ENCODE measurements at regions not wholly inside any gene's neighbourhood (a gene's known extent, or its start where the extent isn't known, plus 50 kb on each side); places are given as distances from the start of the nearest gene placed in this dataset.

- no peaks in the 10 kb centered on the region for H3K4me1 ChIP-seq
- TF ChIP-seq KDM5A (IDR thresholded peaks at IDR 0.05) (no peak), BHLHE40 (IDR thresholded peaks at IDR 0.05; ENCODE audit: low read depth, low read length) (no peak)
- no peak overlapping the region for H3K4me2 ChIP-seq
- H3K9me3 ChIP-seq = no peaks in the 10 kb centered on the region
- ATAC-seq (no peak), DNase-seq (ENCODE audit: low read depth in 1 of 2, low spot score in 1 of 2) (no peak), FAIRE-seq (no peak)
- no peak overlapping the region for H3K27ac ChIP-seq
- POLR2A ChIA-PET = no interaction called here
- CTCF ChIA-PET = no interaction called here
- 3% methylated on average over 3 of the region's 3 CpGs for WGBS (ENCODE audit: missing lambda C conversion rate)
- H3K4me3 ChIP-seq = no peak overlapping the region
These were observed 103.0 kb downstream of the SPATA19 start for GRCh38 chr11:133742353-133742752.

- Histone ChIP-seq H3K4me1 (no peaks in the 10 kb centered on the region), H3K4me2 (no peak overlapping the region), H3K9me3 (no peaks in the 10 kb centered on the region), H3K4me3 (no peak overlapping the region), H3K27ac (no peak overlapping the region)
- FAIRE-seq (no peak), ATAC-seq (no peak), DNase-seq (ENCODE audit: low read depth in 1 of 2, low spot score in 1 of 2) (no peak)
- 31% methylated on average over 12 of the region's 12 CpGs for whole genome bisulfite sequencing (ENCODE audit: missing lambda C conversion rate)
- POLR2A ChIA-PET = no interaction called here
- TF ChIP-seq JUNB (IDR thresholded peaks at IDR 0.05) (no peak), KDM5A (IDR thresholded peaks at IDR 0.05) (no peak), ATOH8 (CRISPR knock-in tag; IDR thresholded peaks at IDR 0.05; ENCODE audit: low read depth) (no peak), EHF (CRISPR knock-in tag; IDR thresholded peaks at IDR 0.05) (no peak), RAD21 (conservative IDR thresholded peaks at IDR 0.05 in 1 of 2, IDR thresholded peaks at IDR 0.05 in 1 of 2) (no peak), ZNF302 (CRISPR knock-in tag; IDR thresholded peaks at IDR 0.05) (no peak)
- TF ChIP-seq, protein P1, sequence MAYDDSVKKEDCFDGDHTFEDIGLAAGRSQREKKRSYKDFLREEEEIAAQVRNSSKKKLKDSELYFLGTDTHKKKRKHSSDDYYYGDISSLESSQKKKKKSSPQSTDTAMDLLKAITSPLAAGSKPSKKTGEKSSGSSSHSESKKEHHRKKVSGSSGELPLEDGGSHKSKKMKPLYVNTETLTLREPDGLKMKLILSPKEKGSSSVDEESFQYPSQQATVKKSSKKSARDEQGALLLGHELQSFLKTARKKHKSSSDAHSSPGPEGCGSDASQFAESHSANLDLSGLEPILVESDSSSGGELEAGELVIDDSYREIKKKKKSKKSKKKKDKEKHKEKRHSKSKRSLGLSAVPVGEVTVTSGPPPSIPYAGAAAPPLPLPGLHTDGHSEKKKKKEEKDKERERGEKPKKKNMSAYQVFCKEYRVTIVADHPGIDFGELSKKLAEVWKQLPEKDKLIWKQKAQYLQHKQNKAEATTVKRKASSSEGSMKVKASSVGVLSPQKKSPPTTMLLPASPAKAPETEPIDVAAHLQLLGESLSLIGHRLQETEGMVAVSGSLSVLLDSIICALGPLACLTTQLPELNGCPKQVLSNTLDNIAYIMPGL (CRISPR knock-in tag; IDR thresholded peaks at IDR 0.05; ENCODE audit: borderline replicate concordance) = no peak
- TF ChIP-seq, protein P2, sequence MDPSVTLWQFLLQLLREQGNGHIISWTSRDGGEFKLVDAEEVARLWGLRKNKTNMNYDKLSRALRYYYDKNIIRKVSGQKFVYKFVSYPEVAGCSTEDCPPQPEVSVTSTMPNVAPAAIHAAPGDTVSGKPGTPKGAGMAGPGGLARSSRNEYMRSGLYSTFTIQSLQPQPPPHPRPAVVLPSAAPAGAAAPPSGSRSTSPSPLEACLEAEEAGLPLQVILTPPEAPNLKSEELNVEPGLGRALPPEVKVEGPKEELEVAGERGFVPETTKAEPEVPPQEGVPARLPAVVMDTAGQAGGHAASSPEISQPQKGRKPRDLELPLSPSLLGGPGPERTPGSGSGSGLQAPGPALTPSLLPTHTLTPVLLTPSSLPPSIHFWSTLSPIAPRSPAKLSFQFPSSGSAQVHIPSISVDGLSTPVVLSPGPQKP (IDR thresholded peaks at IDR 0.05; ENCODE audit: low read depth, low read length) = no peak
- TF ChIP-seq, protein P3, sequence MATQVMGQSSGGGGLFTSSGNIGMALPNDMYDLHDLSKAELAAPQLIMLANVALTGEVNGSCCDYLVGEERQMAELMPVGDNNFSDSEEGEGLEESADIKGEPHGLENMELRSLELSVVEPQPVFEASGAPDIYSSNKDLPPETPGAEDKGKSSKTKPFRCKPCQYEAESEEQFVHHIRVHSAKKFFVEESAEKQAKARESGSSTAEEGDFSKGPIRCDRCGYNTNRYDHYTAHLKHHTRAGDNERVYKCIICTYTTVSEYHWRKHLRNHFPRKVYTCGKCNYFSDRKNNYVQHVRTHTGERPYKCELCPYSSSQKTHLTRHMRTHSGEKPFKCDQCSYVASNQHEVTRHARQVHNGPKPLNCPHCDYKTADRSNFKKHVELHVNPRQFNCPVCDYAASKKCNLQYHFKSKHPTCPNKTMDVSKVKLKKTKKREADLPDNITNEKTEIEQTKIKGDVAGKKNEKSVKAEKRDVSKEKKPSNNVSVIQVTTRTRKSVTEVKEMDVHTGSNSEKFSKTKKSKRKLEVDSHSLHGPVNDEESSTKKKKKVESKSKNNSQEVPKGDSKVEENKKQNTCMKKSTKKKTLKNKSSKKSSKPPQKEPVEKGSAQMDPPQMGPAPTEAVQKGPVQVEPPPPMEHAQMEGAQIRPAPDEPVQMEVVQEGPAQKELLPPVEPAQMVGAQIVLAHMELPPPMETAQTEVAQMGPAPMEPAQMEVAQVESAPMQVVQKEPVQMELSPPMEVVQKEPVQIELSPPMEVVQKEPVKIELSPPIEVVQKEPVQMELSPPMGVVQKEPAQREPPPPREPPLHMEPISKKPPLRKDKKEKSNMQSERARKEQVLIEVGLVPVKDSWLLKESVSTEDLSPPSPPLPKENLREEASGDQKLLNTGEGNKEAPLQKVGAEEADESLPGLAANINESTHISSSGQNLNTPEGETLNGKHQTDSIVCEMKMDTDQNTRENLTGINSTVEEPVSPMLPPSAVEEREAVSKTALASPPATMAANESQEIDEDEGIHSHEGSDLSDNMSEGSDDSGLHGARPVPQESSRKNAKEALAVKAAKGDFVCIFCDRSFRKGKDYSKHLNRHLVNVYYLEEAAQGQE (IDR thresholded peaks at IDR 0.05) = no peak
- CTCF ChIA-PET = no interaction called here
These were observed 104.3 kb downstream of the SPATA19 start for GRCh38 chr11:133740963-133741362.

GRCh38 chr11:133739481-133739880 lies 105.8 kb downstream of the SPATA19 start:
- ChIA-PET CTCF (no interaction called here), POLR2A (no interaction called here)
- FAIRE-seq (no peak), DNase-seq (ENCODE audit: low read depth in 1 of 2, low spot score in 1 of 2) (no peak), ATAC-seq (no peak)
- H3K9me3 ChIP-seq = no peaks in the 10 kb centered on the region
- H3K4me2 ChIP-seq = no peak overlapping the region
- H3K27ac ChIP-seq = no peak overlapping the region
- no peak overlapping the region for H3K4me3 ChIP-seq
- no peaks in the 10 kb centered on the region for H3K4me1 ChIP-seq
- TF ChIP-seq RCOR1 (IDR thresholded peaks at IDR 0.05; ENCODE audit: low read depth, low read length) = no peak
- no peak for TF ChIP-seq KDM5A (IDR thresholded peaks at IDR 0.05)
- no peak for TF ChIP-seq FOXS1 (CRISPR knock-in tag; IDR thresholded peaks at IDR 0.05)
- no peak for TF ChIP-seq CHD4 (IDR thresholded peaks at IDR 0.05; ENCODE audit: borderline replicate concordance)
- no peak for TF ChIP-seq USF2 (IDR thresholded peaks at IDR 0.05)
- TF ChIP-seq RFX5 (IDR thresholded peaks at IDR 0.05) = no peak
- no peak for TF ChIP-seq MAZ (IDR thresholded peaks at IDR 0.05; ENCODE audit: borderline replicate concordance, low read depth, low read length)
- no peak for TF ChIP-seq HES2 (IDR thresholded peaks at IDR 0.05)
- TF ChIP-seq POLR2A (IDR thresholded peaks at IDR 0.05; ENCODE audit: low read length) = no peak
- TF ChIP-seq MAFK (IDR thresholded peaks at IDR 0.05; ENCODE audit: partially characterized antibody) = no peak
- no peak for TF ChIP-seq ATOH8 (CRISPR knock-in tag; IDR thresholded peaks at IDR 0.05; ENCODE audit: low read depth)
- TF ChIP-seq SREBF2 (IDR thresholded peaks at IDR 0.05) = no peak
- TF ChIP-seq SMC3 (IDR thresholded peaks at IDR 0.05) = no peak
- TF ChIP-seq, protein P3 (IDR thresholded peaks at IDR 0.05) = no peak

Measured in A549 (cell line).